SK-N-SH treated with all-trans-retinoic acid at 6 μM for 48 hours (cell line): ENCODE measurements at regions not wholly inside any gene's neighbourhood (a gene's known extent, or its start where the extent isn't known, plus 50 kb on each side); places are given as distances from the start of the nearest gene placed in this dataset.

ENCODE experiments used
- ATAC-seq: fragments of 200-7000 bp; cut with Tn5 transposase; 3 replicates; pipeline ENCODE4 v1.9.1; 2020; ENCODE audit warnings: mild to moderate bottlenecking, moderate library complexity
- BACH2 ChIP-seq: fragments of 250-450 bp; sonication (Bioruptor Pico); IDR thresholded peaks from 2 replicates; pipeline ENCODE4 v1.9.0; 2021; ENCODE audit warnings: mild to moderate bottlenecking, borderline replicate concordance
- CREB5 ChIP-seq: fragments of 250-450 bp; sonication (Bioruptor Pico); IDR thresholded peaks from 2 replicates; pipeline ENCODE4 v1.5.1; 2020; ENCODE audit warnings: low read depth, mild to moderate bottlenecking, moderate library complexity
- CSDC2 ChIP-seq: fragments of 250-450 bp; sonication (Bioruptor Pico); IDR thresholded peaks from 2 replicates; pipeline ENCODE4 v1.5.0; 2020; ENCODE audit warnings: mild to moderate bottlenecking, moderate library complexity
- GLIS3 ChIP-seq: fragments of 250-450 bp; sonication (Bioruptor Pico); IDR thresholded peaks from 2 replicates; pipeline ENCODE4 v1.5.0; 2020; ENCODE audit warnings: mild to moderate bottlenecking, moderate library complexity
- OSR1 ChIP-seq: fragments of 250-450 bp; sonication (Bioruptor Pico); IDR thresholded peaks from 2 replicates; pipeline ENCODE4 v1.8.0; 2022; ENCODE audit warnings: moderate library complexity, mild to moderate bottlenecking, inconsistent platforms
- PATZ1 ChIP-seq: fragments of 250-450 bp; sonication (Bioruptor Pico); IDR thresholded peaks from 2 replicates; pipeline ENCODE4 v1.8.0; 2020; ENCODE audit warnings: mild to moderate bottlenecking, moderate library complexity, borderline replicate concordance
- POU6F1 ChIP-seq: fragments of 250-450 bp; sonication (Bioruptor Pico); IDR thresholded peaks from 2 replicates; pipeline ENCODE4 v1.8.0; 2021; ENCODE audit warnings: low read depth, mild to moderate bottlenecking, moderate library complexity, borderline replicate concordance
- PPARA ChIP-seq: fragments of 250-450 bp; sonication (Bioruptor Pico); IDR thresholded peaks from 2 replicates; pipeline ENCODE4 v1.5.0; 2020; ENCODE audit warnings: mild to moderate bottlenecking, borderline replicate concordance
- SNAI2 ChIP-seq: fragments of 250-450 bp; sonication (Bioruptor Pico); IDR thresholded peaks from 2 replicates; pipeline ENCODE4 v1.5.0; 2020; ENCODE audit warnings: mild to moderate bottlenecking, moderate library complexity
- TCF4 ChIP-seq: fragments of 250-450 bp; sonication (Bioruptor Pico); IDR thresholded peaks from 2 replicates; pipeline ENCODE4 v1.8.0; 2021; ENCODE audit warnings: mild to moderate bottlenecking, moderate library complexity, borderline replicate concordance
- TOX ChIP-seq: fragments of 250-450 bp; sonication (Bioruptor Pico); IDR thresholded peaks from 2 replicates; pipeline ENCODE4 v1.8.0; 2021; ENCODE audit warnings: mild to moderate bottlenecking, moderate library complexity, borderline replicate concordance
- TSHZ2 ChIP-seq: fragments of 250-450 bp; sonication (Bioruptor Pico); IDR thresholded peaks from 2 replicates; pipeline ENCODE4 v1.5.0; 2020; ENCODE audit warnings: mild to moderate bottlenecking, moderate library complexity
- ZC3H10 ChIP-seq: fragments of 250-450 bp; sonication (Bioruptor Pico); IDR thresholded peaks from 2 replicates; pipeline ENCODE4 v1.5.1; 2021; ENCODE audit warnings: mild to moderate bottlenecking, moderate library complexity
- ZFP3 ChIP-seq: fragments of 250-450 bp; sonication (Bioruptor Pico); IDR thresholded peaks from 2 replicates; pipeline ENCODE4 v1.5.0; 2020; ENCODE audit warnings: mild to moderate bottlenecking, moderate library complexity
- ZFP30 ChIP-seq: fragments of 450-650 bp; formaldehyde crosslinking; IDR thresholded peaks from 2 replicates; pipeline ENCODE4 v1.5.0; 2022; ENCODE audit warnings: mild to moderate bottlenecking, moderate library complexity
- ZNF70 ChIP-seq: fragments of 450-650 bp; formaldehyde crosslinking; IDR thresholded peaks from 2 replicates; pipeline ENCODE4 v1.5.0; 2020; ENCODE audit warnings: mild to moderate bottlenecking, moderate library complexity
- ZNF8 ChIP-seq: fragments of 450-650 bp; formaldehyde crosslinking; IDR thresholded peaks from 2 replicates; pipeline ENCODE4 v1.5.0; 2020; ENCODE audit warnings: mild to moderate bottlenecking, moderate library complexity
- TF ChIP-seq, protein P1 (sequence below): fragments of 250-450 bp; sonication (Bioruptor Pico); IDR thresholded peaks from 2 replicates; pipeline ENCODE4 v1.5.1; 2021; ENCODE audit warnings: mild to moderate bottlenecking, moderate library complexity

DNA sequence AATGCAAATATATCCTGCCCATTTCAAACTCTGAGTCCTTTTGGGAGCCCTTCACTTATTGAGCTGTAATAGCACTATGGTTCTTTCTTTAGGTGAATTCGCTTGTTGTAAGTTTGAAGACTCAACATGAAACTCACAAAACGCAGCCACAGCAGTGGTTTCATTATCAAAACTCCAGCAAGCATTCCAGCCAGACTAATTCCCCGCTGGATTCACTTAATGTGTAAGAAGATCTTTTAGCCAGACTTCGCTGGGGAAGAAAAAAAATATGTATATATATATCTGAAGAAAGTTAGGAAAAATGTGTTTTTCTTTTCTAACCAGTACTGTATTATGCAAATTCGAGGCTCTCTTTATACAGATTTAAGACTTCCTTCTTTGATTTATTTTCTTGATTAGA lies 241.1 kb downstream of the WNT5A start:
- no peak for TF ChIP-seq ZFP3 (CRISPR knock-in tag)
- ATAC-seq, result no peak

DNA sequence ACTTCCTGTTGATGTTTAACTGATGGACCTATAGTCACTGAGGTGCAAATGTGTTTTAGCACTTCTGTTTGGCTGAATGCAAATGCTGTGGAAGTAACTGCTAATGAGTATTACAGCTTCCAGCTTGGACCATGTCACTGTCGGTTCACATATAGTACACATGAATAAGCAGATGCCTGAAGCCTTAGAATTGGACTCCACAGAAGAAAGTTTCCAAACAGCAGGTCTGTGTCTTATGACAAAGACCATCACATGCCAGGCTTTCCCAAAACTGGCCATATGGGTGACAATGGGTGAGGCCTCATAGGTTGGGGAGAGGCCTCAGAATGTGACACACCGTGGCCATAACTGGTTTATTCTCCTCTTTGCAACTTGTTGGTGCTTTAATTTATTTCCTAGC lies 241.8 kb downstream of the WNT5A start:
- TF ChIP-seq ZNF70 (CRISPR knock-in tag) (no peak), PPARA (CRISPR knock-in tag) (no peak), ZC3H10 (no peak), BACH2 (no peak), ZFP30 (CRISPR knock-in tag) (no peak), ZNF8 (CRISPR knock-in tag) (no peak), TOX (CRISPR knock-in tag) (no peak), GLIS3 (no peak)
- no peak for ATAC-seq

GRCh38 chr3:55244247-55244646 lies 242.9 kb downstream of the WNT5A start:
- ATAC-seq, result peak; percentile 30; the same call in 2 of the 3 replicates
- TF ChIP-seq CREB5 (CRISPR knock-in tag) (no peak), ZNF70 (CRISPR knock-in tag) (no peak), POU6F1 (no peak), ZFP3 (CRISPR knock-in tag) (no peak), PATZ1 (CRISPR knock-in tag) (no peak), TCF4 (CRISPR knock-in tag) (no peak), CSDC2 (no peak)
- TF ChIP-seq, all 23 proteins: peak for 0

DNA sequence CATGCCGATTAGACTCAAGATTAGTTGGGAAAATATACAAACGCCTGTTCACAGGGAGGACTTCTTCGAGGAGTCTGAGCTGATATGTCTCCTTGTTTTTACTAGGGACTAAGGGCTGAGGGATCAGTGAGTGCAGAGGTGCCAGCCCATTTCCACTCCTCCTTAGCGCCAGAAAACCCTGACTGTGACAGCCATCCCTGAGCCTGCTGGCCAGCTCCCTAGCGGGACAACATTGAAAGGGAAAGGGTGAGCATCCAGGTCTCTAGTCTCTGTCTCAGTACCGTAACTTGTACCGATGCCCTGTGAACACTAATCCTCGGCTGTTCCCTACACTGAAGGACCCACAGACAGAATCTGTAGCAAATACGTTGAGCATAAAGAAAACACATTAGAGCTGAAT lies 243.4 kb downstream of the WNT5A start:
- ATAC-seq, result no peak
- TF ChIP-seq CSDC2 (no peak), TOX (CRISPR knock-in tag) (no peak), TCF4 (CRISPR knock-in tag) (no peak), ZNF8 (CRISPR knock-in tag) (no peak), POU6F1 (no peak), SNAI2 (CRISPR knock-in tag) (no peak)

DNA sequence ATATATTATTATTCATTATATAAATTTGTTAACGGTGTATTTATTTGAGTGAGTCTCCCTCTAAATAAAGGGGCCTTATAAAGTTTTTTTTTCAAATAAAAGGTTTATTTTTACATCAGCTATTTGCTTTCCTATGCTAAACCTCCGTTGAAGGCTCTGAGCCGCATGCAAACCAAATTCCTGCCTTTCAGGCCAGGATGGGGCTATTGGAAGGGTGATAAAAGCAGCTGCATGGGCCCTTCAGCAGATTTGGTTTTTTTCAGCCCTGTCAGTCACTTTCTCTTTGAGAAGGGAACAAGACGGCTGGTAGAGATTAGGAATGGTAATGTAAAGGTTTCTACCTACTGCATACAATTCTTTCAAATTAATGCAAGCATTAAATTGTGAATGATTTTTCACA lies 244.2 kb downstream of the WNT5A start:
- no peak for ATAC-seq
- TF ChIP-seq TSHZ2 (CRISPR knock-in tag) (no peak), POU6F1 (no peak), SNAI2 (CRISPR knock-in tag) (no peak), ZFP30 (CRISPR knock-in tag) (no peak), TCF4 (CRISPR knock-in tag) (no peak), OSR1 (CRISPR knock-in tag) (no peak), PATZ1 (CRISPR knock-in tag) (no peak), CREB5 (CRISPR knock-in tag) (no peak)
- TF ChIP-seq, protein P1, sequence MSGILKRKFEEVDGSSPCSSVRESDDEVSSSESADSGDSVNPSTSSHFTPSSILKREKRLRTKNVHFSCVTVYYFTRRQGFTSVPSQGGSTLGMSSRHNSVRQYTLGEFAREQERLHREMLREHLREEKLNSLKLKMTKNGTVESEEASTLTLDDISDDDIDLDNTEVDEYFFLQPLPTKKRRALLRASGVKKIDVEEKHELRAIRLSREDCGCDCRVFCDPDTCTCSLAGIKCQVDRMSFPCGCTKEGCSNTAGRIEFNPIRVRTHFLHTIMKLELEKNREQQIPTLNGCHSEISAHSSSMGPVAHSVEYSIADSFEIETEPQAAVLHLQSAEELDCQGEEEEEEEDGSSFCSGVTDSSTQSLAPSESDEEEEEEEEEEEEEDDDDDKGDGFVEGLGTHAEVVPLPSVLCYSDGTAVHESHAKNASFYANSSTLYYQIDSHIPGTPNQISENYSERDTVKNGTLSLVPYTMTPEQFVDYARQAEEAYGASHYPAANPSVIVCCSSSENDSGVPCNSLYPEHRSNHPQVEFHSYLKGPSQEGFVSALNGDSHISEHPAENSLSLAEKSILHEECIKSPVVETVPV (CRISPR knock-in tag), result no peak
